GM12878 (cell line): ENCODE measurements at regions not wholly inside any gene's neighbourhood (a gene's known extent, or its start where the extent isn't known, plus 50 kb on each side); places are given as distances from the start of the nearest gene placed in this dataset.
A peak's percentile ranks its signal among the peaks of the same experiment; 100 is the strongest.

Source experiments
- ATF3 ChIP-seq: IDR thresholded peaks from 2 replicates; pipeline ENCODE4 v1.6.1; 2011; ENCODE audit warnings: low read depth, mild to moderate bottlenecking, low read length, moderate library complexity, borderline replicate concordance; ENCODE audit errors: extremely low read depth
- BACH1 ChIP-seq: fragments of 450-650 bp; IDR thresholded peaks from 2 replicates; pipeline ENCODE4 v1.6.1; 2017; ENCODE audit warnings: mild to moderate bottlenecking, borderline replicate concordance
- CREB1 ChIP-seq: IDR thresholded peaks from 2 replicates; pipeline ENCODE4 v1.6.1; 2012; ENCODE audit warnings: low read depth, mild to moderate bottlenecking, inconsistent platforms
- CUX1 ChIP-seq: IDR thresholded peaks from 2 replicates; pipeline ENCODE4 v1.6.1; 2012; ENCODE audit warnings: improper control_type of control experiment, low read depth, low read length; ENCODE audit not compliant: insufficient replicate concordance
- DPF2 ChIP-seq: fragments of 450-650 bp; IDR thresholded peaks from 2 replicates; pipeline ENCODE4 v1.6.1; 2017; ENCODE audit warnings: mild to moderate bottlenecking
- EED ChIP-seq: sonication (generic); IDR thresholded peaks from 2 replicates; pipeline ENCODE4 v1.6.1; 2016; ENCODE audit warnings: antibody characterized with exemption, low read depth
- EP300 ChIP-seq, 2 experiments: fragments of 150-350 bp in 1 of 2; IDR thresholded peaks; 2 replicates each; pipeline ENCODE4 v1.6.1; 2011 to 2012; ENCODE audit warnings: low read depth in 2 of 2, low read length in 2 of 2, borderline replicate concordance in 1 of 2, improper control_type of control experiment in 1 of 2, inconsistent platforms in 1 of 2; ENCODE audit not compliant: control insufficient read depth in 1 of 2
- FOS ChIP-seq: IDR thresholded peaks from 3 replicates; pipeline ENCODE4 v1.6.1; 2011; ENCODE audit warnings: borderline replicate concordance; ENCODE audit not compliant: insufficient read length; ENCODE audit errors: extremely low read depth
- FOXK2 ChIP-seq: fragments of 450-650 bp; IDR thresholded peaks from 2 replicates; pipeline ENCODE4 v1.6.1; 2017; ENCODE audit warnings: mild to moderate bottlenecking, moderate library complexity
- HCFC1 ChIP-seq: fragments of 150-350 bp; IDR thresholded peaks from 2 replicates; pipeline ENCODE4 v1.6.1; 2014; ENCODE audit warnings: low read length
- MXI1 ChIP-seq: fragments of 150-350 bp; IDR thresholded peaks from 2 replicates; pipeline ENCODE4 v1.6.1; 2011; ENCODE audit warnings: low read depth, mild to moderate bottlenecking, inconsistent platforms, low read length, improper control_type of control experiment
- NR2F1 ChIP-seq: fragments of 450-650 bp; conservative IDR thresholded peaks from 2 replicates; pipeline ENCODE4 v1.6.1; 2017; ENCODE audit warnings: mild to moderate bottlenecking
- POLR2AphosphoS5 ChIP-seq: IDR thresholded peaks from 2 replicates; pipeline ENCODE4 v1.6.1; 2011; ENCODE audit warnings: mild to moderate bottlenecking, low read length, inconsistent platforms
- RAD51 ChIP-seq: fragments of 450-650 bp; IDR thresholded peaks from 2 replicates; pipeline ENCODE4 v1.6.1; 2016; ENCODE audit warnings: moderate library complexity, mild to moderate bottlenecking, inconsistent platforms
- RBBP5 ChIP-seq: fragments of 200-600 bp; sonication (generic); conservative IDR thresholded peaks from 2 replicates; pipeline ENCODE4 v1.6.1; 2016
- RUNX3 ChIP-seq: IDR thresholded peaks from 2 replicates; pipeline ENCODE4 v1.6.1; 2012; ENCODE audit warnings: low read length, inconsistent platforms
- SIX5 ChIP-seq: IDR thresholded peaks from 2 replicates; pipeline ENCODE4 v1.6.1; 2011; ENCODE audit warnings: mild to moderate bottlenecking, low read depth, low read length, moderate library complexity; ENCODE audit not compliant: severe bottlenecking
- SMAD1 ChIP-seq: fragments of 450-650 bp; IDR thresholded peaks from 2 replicates; pipeline ENCODE4 v1.6.1; 2018; ENCODE audit warnings: mild to moderate bottlenecking, low read depth; ENCODE audit not compliant: partially characterized antibody
- SREBF2 ChIP-seq: IDR thresholded peaks from 2 replicates; pipeline ENCODE4 v1.6.1; 2012; ENCODE audit warnings: mild to moderate bottlenecking, low read length
- TARDBP ChIP-seq: IDR thresholded peaks from 2 replicates; pipeline ENCODE4 v1.6.1; 2016; ENCODE audit warnings: borderline replicate concordance
- YBX1 ChIP-seq: fragments of 450-650 bp; IDR thresholded peaks from 2 replicates; pipeline ENCODE4 v1.6.1; 2016; ENCODE audit warnings: antibody characterized with exemption
- ZNF384 ChIP-seq: IDR thresholded peaks from 2 replicates; pipeline ENCODE4 v1.6.1; 2012; ENCODE audit warnings: low read depth, mild to moderate bottlenecking, low read length, improper control_type of control experiment, borderline replicate concordance
- TF ChIP-seq, protein P1 (sequence below): fragments of 450-650 bp; formaldehyde crosslinking; IDR thresholded peaks from 2 replicates; pipeline ENCODE4 v1.4.0; 2020; ENCODE audit warnings: mild to moderate bottlenecking, moderate library complexity

- TF ChIP-seq MXI1 (no peak), CUX1 (no peak), POLR2AphosphoS5 (no peak), ZNF384 (no peak), RAD51 (0 out of 2 replicates have a peak, but pooled peaks have one; percentile 24), BACH1 (no peak), SIX5 (no peak), EP300 (IDR thresholded peaks at IDR 0.05; ENCODE audit: borderline replicate concordance in 1 of 2, control insufficient read depth in 1 of 2, low read depth in 2 of 2, low read length in 2 of 2) (no peak), CREB1 (peak; percentile 41; the same call in 1 of the 2 replicates), EED (no peak), SMAD1 (no peak), ATF3 (no peak), YBX1 (no peak), HCFC1 (no peak), DPF2 (no peak), FOS (no peak), RUNX3 (peak; percentile 39), TARDBP (no peak), SREBF2 (no peak), NR2F1 (no peak), FOXK2 (no peak), RBBP5 (no peak)
- TF ChIP-seq, protein P1, sequence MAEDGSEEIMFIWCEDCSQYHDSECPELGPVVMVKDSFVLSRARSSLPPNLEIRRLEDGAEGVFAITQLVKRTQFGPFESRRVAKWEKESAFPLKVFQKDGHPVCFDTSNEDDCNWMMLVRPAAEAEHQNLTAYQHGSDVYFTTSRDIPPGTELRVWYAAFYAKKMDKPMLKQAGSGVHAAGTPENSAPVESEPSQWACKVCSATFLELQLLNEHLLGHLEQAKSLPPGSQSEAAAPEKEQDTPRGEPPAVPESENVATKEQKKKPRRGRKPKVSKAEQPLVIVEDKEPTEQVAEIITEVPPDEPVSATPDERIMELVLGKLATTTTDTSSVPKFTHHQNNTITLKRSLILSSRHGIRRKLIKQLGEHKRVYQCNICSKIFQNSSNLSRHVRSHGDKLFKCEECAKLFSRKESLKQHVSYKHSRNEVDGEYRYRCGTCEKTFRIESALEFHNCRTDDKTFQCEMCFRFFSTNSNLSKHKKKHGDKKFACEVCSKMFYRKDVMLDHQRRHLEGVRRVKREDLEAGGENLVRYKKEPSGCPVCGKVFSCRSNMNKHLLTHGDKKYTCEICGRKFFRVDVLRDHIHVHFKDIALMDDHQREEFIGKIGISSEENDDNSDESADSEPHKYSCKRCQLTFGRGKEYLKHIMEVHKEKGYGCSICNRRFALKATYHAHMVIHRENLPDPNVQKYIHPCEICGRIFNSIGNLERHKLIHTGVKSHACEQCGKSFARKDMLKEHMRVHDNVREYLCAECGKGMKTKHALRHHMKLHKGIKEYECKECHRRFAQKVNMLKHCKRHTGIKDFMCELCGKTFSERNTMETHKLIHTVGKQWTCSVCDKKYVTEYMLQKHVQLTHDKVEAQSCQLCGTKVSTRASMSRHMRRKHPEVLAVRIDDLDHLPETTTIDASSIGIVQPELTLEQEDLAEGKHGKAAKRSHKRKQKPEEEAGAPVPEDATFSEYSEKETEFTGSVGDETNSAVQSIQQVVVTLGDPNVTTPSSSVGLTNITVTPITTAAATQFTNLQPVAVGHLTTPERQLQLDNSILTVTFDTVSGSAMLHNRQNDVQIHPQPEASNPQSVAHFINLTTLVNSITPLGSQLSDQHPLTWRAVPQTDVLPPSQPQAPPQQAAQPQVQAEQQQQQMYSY (CRISPR knock-in tag) = no peak
Measured at GRCh38 chr18:32530947-32531651, 60.4 kb upstream of the GAREM1 start (continued).
